K562 (cell line): ENCODE measurements at regions not wholly inside any gene's neighbourhood (a gene's known extent, or its start where the extent isn't known, plus 50 kb on each side); places are given as distances from the start of the nearest gene placed in this dataset.

ENCODE experiments used
- ATAC-seq: fragments of 200-7000 bp; cut with Tn5 transposase; 3 replicates; pipeline ENCODE4 v1.9.1; 2020; ENCODE audit warnings: moderate library complexity
- BruUV-seq: library from RNA; stranded (reverse); fragments of 400-500 nt; replicated peaks from 2 replicates; lab custom pipeline; 2021; lab: Mats Ljungman, UMichigan
- CTCF ChIA-PET: fragments of 300-600 bp; formaldehyde crosslinking; extraction: SDS; loops from one replicate; lab custom pipeline; 2021; ENCODE audit warnings: low intra/inter-chr PET ratio; lab: Yijun Ruan, JAX
- POLR2A ChIA-PET: fragments of 300-600, 350-650 bp; sonication (Branson Sonifier 250); formaldehyde crosslinking; extraction: SDS; loops from one replicate; lab custom pipeline; 2021; ENCODE audit warnings: antibody characterized with exemption, inconsistent platforms; lab: Yijun Ruan, JAX
- DNase-seq, 4 experiments: peaks; one replicate each; pipeline versions ENCODE4 v3.0.0 to v3.0.0-alpha.2; 2011 to 2018; ENCODE audit warnings: low spot score in 3 of 4, mixed read lengths in 3 of 4; ENCODE audit errors: extremely low read depth in 1 of 4
- FAIRE-seq: peaks from 2 replicates; lab custom pipeline; 2011; peaks lifted over from hg19 to GRCh38; lab: Jason Lieb, UNC
- H2AFZ ChIP-seq: 2 replicates; pipeline ENCODE4 v1.6.0; 2011; ENCODE audit warnings: low read depth, low read length, control low read depth, inconsistent platforms
- H3K27ac ChIP-seq: fragments of 200-600 bp; 3 replicates; pipeline ENCODE4 v1.8.0; 2011; ENCODE audit warnings: low read depth, mild to moderate bottlenecking, control low read depth, inconsistent platforms, low read length, moderate library complexity, mixed read lengths; ENCODE audit errors: extremely low read depth
- H3K27me3 ChIP-seq, 2 experiments: fragments of 300-600 bp in 1 of 2; 2 replicates in 1 of 2; 3 replicates in 1 of 2; pipeline versions ENCODE4 v1.6.0 to v1.8.0; 2011; ENCODE audit warnings: inconsistent platforms in 2 of 2, low read length in 2 of 2, mild to moderate bottlenecking in 1 of 2, mixed read lengths in 1 of 2, moderate library complexity in 1 of 2; ENCODE audit not compliant: control insufficient read depth in 2 of 2, insufficient read depth in 2 of 2
- H3K36me3 ChIP-seq: fragments of 300-600 bp; 3 replicates; pipeline ENCODE4 v1.8.0; 2011; ENCODE audit warnings: mild to moderate bottlenecking, low read length, inconsistent platforms; ENCODE audit not compliant: control insufficient read depth, insufficient read depth
- H3K4me1 ChIP-seq, 2 experiments: fragments of 200-600 bp in 1 of 2; replicated peaks in 1 of 2; 2 replicates in 1 of 2; 3 replicates in 1 of 2; pipeline versions ENCODE4 v1.5.1 to v1.8.0; 2011; ENCODE audit warnings: inconsistent platforms in 2 of 2, low read length in 2 of 2, mild to moderate bottlenecking in 1 of 2, mixed read lengths in 1 of 2, moderate library complexity in 1 of 2; ENCODE audit not compliant: control insufficient read depth in 2 of 2, insufficient read depth in 2 of 2
- H3K4me2 ChIP-seq: 2 replicates; pipeline ENCODE4 v1.6.1; 2011; ENCODE audit warnings: low read length, control low read depth, inconsistent platforms, mixed read lengths; ENCODE audit not compliant: insufficient read depth
- H3K4me3 ChIP-seq: fragments of 200-600 bp; sonication (generic), shearing (Covaris generic); 2 replicates; pipeline ENCODE4 v1.5.1; 2016; ENCODE audit warnings: control low read depth, inconsistent platforms
- H3K79me2 ChIP-seq: fragments of 200-600 bp; 3 replicates; pipeline ENCODE4 v1.8.0; 2011; ENCODE audit warnings: low read length, inconsistent platforms; ENCODE audit not compliant: control insufficient read depth, insufficient read depth
- H3K9ac ChIP-seq, 2 experiments: 2 replicates each; pipeline versions ENCODE4 v1.6.0 to v1.6.1; 2011; ENCODE audit warnings: low read depth in 2 of 2, low read length in 2 of 2, control low read depth in 1 of 2, inconsistent platforms in 1 of 2, mild to moderate bottlenecking in 1 of 2, mixed read lengths in 1 of 2; ENCODE audit not compliant: insufficient read depth in 1 of 2
- H3K9me1 ChIP-seq: one replicate; pipeline ENCODE4 v1.6.0; 2011; ENCODE audit warnings: inconsistent platforms, mild to moderate bottlenecking, low read length, moderate library complexity; ENCODE audit not compliant: control insufficient read depth, insufficient read depth
- H3K9me3 ChIP-seq: replicated peaks from 2 replicates; pipeline ENCODE4 v1.5.1; 2011; ENCODE audit warnings: low read depth, low read length, inconsistent platforms; ENCODE audit not compliant: control insufficient read depth, insufficient read depth
- H4K20me1 ChIP-seq: replicated peaks from 2 replicates; pipeline ENCODE4 v1.6.1; 2011; ENCODE audit warnings: low read length, inconsistent platforms, mixed read lengths; ENCODE audit not compliant: control insufficient read depth, insufficient read depth
- BRCA1 ChIP-seq, 2 experiments: fragments of 450-650 bp in 1 of 2; sonication (generic) in 1 of 2; formaldehyde crosslinking in 1 of 2; IDR thresholded peaks; 2 replicates each; pipeline versions ENCODE4 v1.5.0 to v1.6.1; 2017 to 2020; ENCODE audit warnings: mild to moderate bottlenecking in 1 of 2, missing genetic modification reagents in 1 of 2
- FOXA1 ChIP-seq: fragments of 450-650 bp; IDR thresholded peaks from 2 replicates; pipeline ENCODE4 v1.6.1; 2016; ENCODE audit warnings: mild to moderate bottlenecking, borderline replicate concordance
- MAFF ChIP-seq: IDR thresholded peaks from 2 replicates; pipeline ENCODE4 v1.6.1; 2012; ENCODE audit warnings: low read length, improper control_type of control experiment
- NR1H2 ChIP-seq: sonication (generic); formaldehyde crosslinking; IDR thresholded peaks from 2 replicates; pipeline ENCODE4 v1.4.0; 2020; ENCODE audit warnings: mild to moderate bottlenecking, missing genetic modification reagents
- XRCC5 ChIP-seq: fragments of 200-400 bp; formaldehyde crosslinking; IDR thresholded peaks from 2 replicates; pipeline ENCODE4 v1.6.1; 2017; ENCODE audit warnings: low read depth, mild to moderate bottlenecking, low read length
- ZNF57 ChIP-seq: fragments of 450-650 bp; formaldehyde crosslinking; IDR thresholded peaks from 2 replicates; pipeline ENCODE4 v1.4.0; 2020; ENCODE audit warnings: mild to moderate bottlenecking, moderate library complexity
- WGBS: fragments of 100-300 bp; shearing (Covaris generic); methylation state at CpG from one replicate; pipeline ENCODE4 v1.1.6; 2016; ENCODE audit warnings: low coverage, mixed read lengths; ENCODE audit not compliant: insufficient coverage; ENCODE audit errors: missing lambda C conversion rate; 5-methylcytosine and 5-hydroxymethylcytosine counted together
- in situ Hi-C: fragments of 300-500 bp; cut with MboI; formaldehyde crosslinking; loops from 4 replicates; pipeline ENCODE4 v1.15.0; 2018; ENCODE audit warnings: inconsistent platforms, mixed read lengths
- intact Hi-C: fragments of 100-400 bp; cut with micrococcal nuclease; formaldehyde crosslinking; loops from 2 replicates; pipeline ENCODE4 v1.14.2; 2022
- TF ChIP-seq, protein P1 (sequence below): fragments of 250-450 bp; sonication (Bioruptor Pico); IDR thresholded peaks from 2 replicates; pipeline ENCODE4 v1.5.0; 2021

DNA sequence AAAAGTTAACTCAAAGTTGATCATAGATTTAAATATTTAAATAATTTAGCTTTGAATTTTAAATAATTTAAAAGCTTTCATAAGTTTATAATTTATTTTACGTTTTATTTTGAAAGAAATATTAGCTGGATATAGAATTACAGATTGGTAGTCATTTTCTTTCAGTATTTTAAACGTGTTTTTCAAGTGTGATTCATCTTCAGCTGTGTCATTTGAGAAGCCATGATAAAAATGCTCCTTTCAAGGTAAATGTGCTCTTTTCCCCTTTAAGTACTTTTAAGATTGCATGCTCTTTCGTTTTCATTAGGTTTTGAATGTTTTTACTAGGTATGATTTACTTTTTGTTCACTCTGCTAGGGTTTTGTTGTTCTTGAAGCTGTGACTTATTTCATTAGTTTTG, 116.8 kb upstream of the FIGN start:
- no peaks in the 10 kb centered on the region for H4K20me1 ChIP-seq
- ChIA-PET CTCF (no interaction called here), POLR2A (no interaction called here)
- H3K36me3 ChIP-seq, result no peaks in the 10 kb centered on the region
- H3K27me3 ChIP-seq, result no peaks in the 10 kb centered on the region
- DNase-seq (no peak), ATAC-seq (no peak), FAIRE-seq (no peak)
- no peak overlapping the region for H3K4me3 ChIP-seq
- TF ChIP-seq XRCC5 (no peak), ZNF57 (CRISPR knock-in tag) (no peak), FOXA1 (no peak), NR1H2 (no peak), BRCA1 (IDR thresholded peaks at IDR 0.05) (no peak), BRCA1 (CRISPR knock-in tag; IDR thresholded peaks at IDR 0.05) (no peak), MAFF (no peak)
- TF ChIP-seq, protein P1, sequence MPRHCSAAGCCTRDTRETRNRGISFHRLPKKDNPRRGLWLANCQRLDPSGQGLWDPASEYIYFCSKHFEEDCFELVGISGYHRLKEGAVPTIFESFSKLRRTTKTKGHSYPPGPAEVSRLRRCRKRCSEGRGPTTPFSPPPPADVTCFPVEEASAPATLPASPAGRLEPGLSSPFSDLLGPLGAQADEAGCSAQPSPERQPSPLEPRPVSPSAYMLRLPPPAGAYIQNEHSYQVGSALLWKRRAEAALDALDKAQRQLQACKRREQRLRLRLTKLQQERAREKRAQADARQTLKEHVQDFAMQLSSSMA (CRISPR knock-in tag), result no peak
- H3K9ac ChIP-seq, result no peak overlapping the region
- intact Hi-C loops, result no loop called here
- H3K9me1 ChIP-seq, result no peaks in the 10 kb centered on the region
- H3K79me2 ChIP-seq, result no peaks in the 10 kb centered on the region
- 0% methylated on average over 3 of the region's 3 CpGs for WGBS
- in situ Hi-C loops, result no loop called here
- H3K27ac ChIP-seq, result no peak overlapping the region
- H3K4me2 ChIP-seq, result no peak overlapping the region
- no peak overlapping the region for H2AFZ ChIP-seq
- H3K9me3 ChIP-seq, result no peaks in the 10 kb centered on the region
- no peaks in the 10 kb centered on the region for H3K4me1 ChIP-seq
- no TSS peak for BruUV-seq
